GM23338 (cell line): ENCODE measurements at regions not wholly inside any gene's neighbourhood (a gene's known extent, or its start where the extent isn't known, plus 50 kb on each side); places are given as distances from the start of the nearest gene placed in this dataset.

Source experiments
- ATAC-seq: fragments of 200-7000 bp; cut with Tn5 transposase; 3 replicates; pipeline ENCODE4 v1.9.1; 2020
- DNase-seq: peaks from one replicate; pipeline ENCODE4 v3.0.0-alpha.2; 2015; ENCODE audit warnings: low spot score
- H2AFZ ChIP-seq: fragments of 200-600 bp; sonication (generic); 2 replicates; pipeline ENCODE4 v1.8.0; 2016; ENCODE audit warnings: antibody characterized with exemption, mild to moderate bottlenecking, moderate library complexity
- H3F3A ChIP-seq: fragments of 200-600 bp; sonication (generic); replicated peaks from 2 replicates; pipeline ENCODE4 v1.8.0; 2017; ENCODE audit warnings: antibody characterized with exemption, mixed run types, low read depth
- H3K27ac ChIP-seq: fragments of 200-600 bp; sonication (generic); 2 replicates; pipeline ENCODE4 v1.6.1; 2016; ENCODE audit warnings: low read depth
- H3K27me3 ChIP-seq: fragments of 200-600 bp; sonication (generic); 2 replicates; pipeline ENCODE4 v1.8.0; 2016; ENCODE audit warnings: mild to moderate bottlenecking, mixed run types, moderate library complexity; ENCODE audit not compliant: insufficient read depth
- H3K36me3 ChIP-seq: fragments of 200-600 bp; sonication (generic); 2 replicates; pipeline ENCODE4 v1.8.0; 2016; ENCODE audit warnings: mild to moderate bottlenecking; ENCODE audit not compliant: insufficient read depth
- H3K4me1 ChIP-seq: fragments of 200-600 bp; sonication (generic); 2 replicates; pipeline ENCODE4 v1.8.0; 2016; ENCODE audit warnings: mild to moderate bottlenecking, moderate library complexity; ENCODE audit not compliant: insufficient read depth
- H3K4me2 ChIP-seq: fragments of 200-600 bp; sonication (generic); 2 replicates; pipeline ENCODE4 v1.7.1; 2017; ENCODE audit warnings: mixed run types
- H3K4me3 ChIP-seq: fragments of 200-600 bp; sonication (generic); 2 replicates; pipeline ENCODE4 v1.6.1; 2016; ENCODE audit warnings: mixed run types
- H3K79me2 ChIP-seq: fragments of 200-600 bp; sonication (generic); replicated peaks from 2 replicates; pipeline ENCODE4 v1.8.0; 2017; ENCODE audit warnings: mild to moderate bottlenecking; ENCODE audit not compliant: insufficient read depth
- H3K9me2 ChIP-seq: fragments of 200-600 bp; sonication (generic); 2 replicates; pipeline ENCODE4 v1.8.0; 2017; ENCODE audit not compliant: insufficient read depth
- H4K20me1 ChIP-seq: fragments of 200-600 bp; sonication (generic); replicated peaks from 2 replicates; pipeline ENCODE4 v1.8.0; 2017; ENCODE audit warnings: mild to moderate bottlenecking; ENCODE audit not compliant: insufficient read depth
- H3K27ac Mint-ChIP-seq: 2 replicates; pipeline ENCODE4 v1.8.0; 2020; ENCODE audit warnings: inconsistent platforms, mild to moderate bottlenecking, moderate library complexity, mixed read lengths
- H3K27me3 Mint-ChIP-seq: 3 replicates; pipeline ENCODE4 v1.8.0; 2022; ENCODE audit warnings: low read depth, mild to moderate bottlenecking, moderate library complexity, mixed read lengths, inconsistent platforms; ENCODE audit not compliant: insufficient read depth, poor library complexity
- H3K36me3 Mint-ChIP-seq: 3 replicates; pipeline ENCODE4 v1.8.0; 2021; ENCODE audit warnings: low read depth, mild to moderate bottlenecking, inconsistent platforms, moderate library complexity, mixed read lengths
- H3K4me1 Mint-ChIP-seq: 3 replicates; pipeline ENCODE4 v1.8.0; 2020; ENCODE audit warnings: mild to moderate bottlenecking, inconsistent platforms, mixed read lengths
- H3K4me3 Mint-ChIP-seq: 3 replicates; pipeline ENCODE4 v1.8.0; 2021; ENCODE audit warnings: moderate library complexity, mild to moderate bottlenecking, inconsistent platforms, mixed read lengths
- H3K9me3 Mint-ChIP-seq: 3 replicates; pipeline ENCODE4 v1.8.0; 2020; ENCODE audit warnings: moderate library complexity, mild to moderate bottlenecking, inconsistent platforms, mixed read lengths
- CREB1 ChIP-seq: fragments of 250-450 bp; sonication (Bioruptor Pico); IDR thresholded peaks from 2 replicates; pipeline ENCODE4 v1.5.0; 2020; ENCODE audit warnings: low read depth, mild to moderate bottlenecking, moderate library complexity
- CTCF ChIP-seq, 2 experiments: fragments of 200-600 bp in 1 of 2; sonication (generic) in 1 of 2; conservative IDR thresholded peaks; 2 replicates each; pipeline versions ENCODE4 v1.5.1 to v1.6.1; 2016 to 2017; ENCODE audit warnings: antibody characterized with exemption in 2 of 2, low read depth in 2 of 2, mild to moderate bottlenecking in 2 of 2, moderate library complexity in 1 of 2
- ETS1 ChIP-seq: IDR thresholded peaks from 2 replicates; pipeline ENCODE4 v1.6.1; 2016; ENCODE audit warnings: antibody characterized with exemption
- EZH2 ChIP-seq: fragments of 200-600 bp; sonication (generic); IDR thresholded peaks from one replicate; pipeline ENCODE4 v1.8.0; 2017; ENCODE audit warnings: antibody characterized with exemption, mild to moderate bottlenecking, low read depth; ENCODE audit not compliant: unreplicated experiment
- EZH2phosphoT487 ChIP-seq: fragments of 200-600 bp; sonication (generic); IDR thresholded peaks from one replicate; pipeline ENCODE4 v1.8.1; 2018; ENCODE audit warnings: antibody characterized with exemption; ENCODE audit not compliant: unreplicated experiment
- JUNB ChIP-seq: IDR thresholded peaks from one replicate; pipeline ENCODE4 v1.6.1; 2016; ENCODE audit warnings: antibody characterized with exemption; ENCODE audit not compliant: unreplicated experiment
- NANOG ChIP-seq: IDR thresholded peaks from 2 replicates; pipeline ENCODE4 v1.6.1; 2016; ENCODE audit warnings: antibody characterized with exemption, borderline replicate concordance
- POLR2AphosphoS5 ChIP-seq: IDR thresholded peaks from 2 replicates; pipeline ENCODE4 v1.6.1; 2016; ENCODE audit warnings: antibody characterized with exemption, low read depth
- REST ChIP-seq: IDR thresholded peaks from one replicate; pipeline ENCODE4 v1.6.1; 2018; ENCODE audit warnings: antibody characterized with exemption; ENCODE audit not compliant: unreplicated experiment
- STAT1 ChIP-seq: IDR thresholded peaks from one replicate; pipeline ENCODE4 v1.6.1; 2016; ENCODE audit warnings: antibody characterized with exemption; ENCODE audit not compliant: unreplicated experiment
- ZNF114 ChIP-seq: fragments of 250-450 bp; sonication (Bioruptor Pico); IDR thresholded peaks from 2 replicates; pipeline ENCODE4 v1.5.0; 2020; ENCODE audit warnings: mild to moderate bottlenecking, moderate library complexity
- ZNF331 ChIP-seq: fragments of 250-450 bp; sonication (Bioruptor Pico); IDR thresholded peaks from 2 replicates; pipeline ENCODE4 v1.5.0; 2020; ENCODE audit warnings: low read depth, mild to moderate bottlenecking, moderate library complexity
- ZNF462 ChIP-seq: fragments of 250-450 bp; sonication (Bioruptor Pico); IDR thresholded peaks from 2 replicates; pipeline ENCODE4 v1.5.0; 2020; ENCODE audit warnings: mild to moderate bottlenecking, moderate library complexity

GRCh38 chr16:64004116-64004515 lies 1117.7 kb downstream of the CDH11 start:
- Mint-ChIP-seq H3K4me1 (no peaks in the 10 kb centered on the region), H3K27me3 (no peaks in the 10 kb centered on the region), H3K36me3 (no peaks in the 10 kb centered on the region; the same call in 1 of the 3 replicates), H3K27ac (no peak overlapping the region), H3K9me3 (peaks cover 9% of the 10 kb centered on the region; the same call in 2 of the 3 replicates), H3K4me3 (no peak overlapping the region)
- Histone ChIP-seq H3F3A (no peaks in the 10 kb centered on the region), H3K27me3 (no peaks in the 10 kb centered on the region), H4K20me1 (no peaks in the 10 kb centered on the region), H3K79me2 (no peaks in the 10 kb centered on the region), H3K36me3 (no peaks in the 10 kb centered on the region), H3K27ac (no peak overlapping the region), H3K4me2 (no peak overlapping the region), H3K4me3 (no peak overlapping the region), H3K4me1 (no peaks in the 10 kb centered on the region), H2AFZ (peak overlapping the region; percentile 58; the same call in 1 of the 2 replicates), H3K9me2 (no peaks in the 10 kb centered on the region)
- TF ChIP-seq EZH2phosphoT487 (no peak), CREB1 (no peak), CTCF (conservative IDR thresholded peaks at IDR 0.05; ENCODE audit: low read depth in 2 of 2) (no peak), JUNB (no peak), REST (no peak), POLR2AphosphoS5 (no peak), ZNF462 (CRISPR knock-in tag) (no peak), EZH2 (no peak), ZNF331 (no peak), STAT1 (no peak), NANOG (no peak), ETS1 (no peak), ZNF114 (CRISPR knock-in tag) (no peak)
- no peak for DNase-seq
- ATAC-seq, result no peak
